ENCODE measurements at regions not wholly inside any gene's neighbourhood (a gene's known extent, or its start where the extent isn't known, plus 50 kb on each side); places are given as distances from the start of the nearest gene placed in this dataset.

GRCh38 chr3:118433825-118434224 lies 600.8 kb downstream of the IGSF11 start:
- TF ChIP-seq, protein P1, sequence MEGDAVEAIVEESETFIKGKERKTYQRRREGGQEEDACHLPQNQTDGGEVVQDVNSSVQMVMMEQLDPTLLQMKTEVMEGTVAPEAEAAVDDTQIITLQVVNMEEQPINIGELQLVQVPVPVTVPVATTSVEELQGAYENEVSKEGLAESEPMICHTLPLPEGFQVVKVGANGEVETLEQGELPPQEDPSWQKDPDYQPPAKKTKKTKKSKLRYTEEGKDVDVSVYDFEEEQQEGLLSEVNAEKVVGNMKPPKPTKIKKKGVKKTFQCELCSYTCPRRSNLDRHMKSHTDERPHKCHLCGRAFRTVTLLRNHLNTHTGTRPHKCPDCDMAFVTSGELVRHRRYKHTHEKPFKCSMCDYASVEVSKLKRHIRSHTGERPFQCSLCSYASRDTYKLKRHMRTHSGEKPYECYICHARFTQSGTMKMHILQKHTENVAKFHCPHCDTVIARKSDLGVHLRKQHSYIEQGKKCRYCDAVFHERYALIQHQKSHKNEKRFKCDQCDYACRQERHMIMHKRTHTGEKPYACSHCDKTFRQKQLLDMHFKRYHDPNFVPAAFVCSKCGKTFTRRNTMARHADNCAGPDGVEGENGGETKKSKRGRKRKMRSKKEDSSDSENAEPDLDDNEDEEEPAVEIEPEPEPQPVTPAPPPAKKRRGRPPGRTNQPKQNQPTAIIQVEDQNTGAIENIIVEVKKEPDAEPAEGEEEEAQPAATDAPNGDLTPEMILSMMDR (IDR thresholded peaks at IDR 0.05; ENCODE audit: low read depth, low read length), result no peak
- TF ChIP-seq, protein P2, sequence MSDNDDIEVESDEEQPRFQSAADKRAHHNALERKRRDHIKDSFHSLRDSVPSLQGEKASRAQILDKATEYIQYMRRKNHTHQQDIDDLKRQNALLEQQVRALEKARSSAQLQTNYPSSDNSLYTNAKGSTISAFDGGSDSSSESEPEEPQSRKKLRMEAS (IDR thresholded peaks at IDR 0.05; ENCODE audit: low read depth, low read length), result no peak
